Right atrium auricular region (tissue), 2 donors: ENCODE measurements at regions not wholly inside any gene's neighbourhood (a gene's known extent, or its start where the extent isn't known, plus 50 kb on each side); places are given as distances from the start of the nearest gene placed in this dataset.

ENCODE experiments used
- DNase-seq: peaks from one replicate; pipeline ENCODE4 v3.0.0-alpha.2; 2019; ENCODE audit warnings: low spot score
- H3K27ac ChIP-seq, 2 donors: fragments of 200-600 bp; sonication (generic); 1 replicate in 1 of 2; 2 replicates in 1 of 2; pipeline ENCODE4 v1.5.1; 2016 to 2019
- H3K27me3 ChIP-seq, 2 donors: fragments of 200-600 bp; sonication (generic); one replicate each; pipeline versions ENCODE4 v1.5.1 to v1.6.0; 2017 to 2019
- H3K36me3 ChIP-seq: fragments of 200-600 bp; sonication (generic); one replicate; pipeline ENCODE4 v1.5.1; 2016
- H3K4me1 ChIP-seq, 2 donors: fragments of 200-600 bp; sonication (generic); one replicate each; pipeline versions ENCODE4 v1.5.1 to v1.6.0; 2017 to 2019
- H3K4me3 ChIP-seq, 2 donors: fragments of 200-600 bp; sonication (generic); 1 replicate in 1 of 2; 2 replicates in 1 of 2; pipeline ENCODE4 v1.5.1; 2017 to 2019; ENCODE audit warnings: mild to moderate bottlenecking in 1 of 2, moderate library complexity in 1 of 2
- H3K9me3 ChIP-seq, 2 donors: fragments of 200-600 bp; sonication (generic); one replicate each; pipeline ENCODE4 v1.5.1; 2019
- TF ChIP-seq, protein P1 (sequence below), 2 donors: fragments of 200-600 bp; sonication (generic); IDR thresholded peaks; one replicate each; pipeline ENCODE4 v1.5.1; 2019; ENCODE audit warnings: antibody characterized with exemption in 2 of 2

DNA sequence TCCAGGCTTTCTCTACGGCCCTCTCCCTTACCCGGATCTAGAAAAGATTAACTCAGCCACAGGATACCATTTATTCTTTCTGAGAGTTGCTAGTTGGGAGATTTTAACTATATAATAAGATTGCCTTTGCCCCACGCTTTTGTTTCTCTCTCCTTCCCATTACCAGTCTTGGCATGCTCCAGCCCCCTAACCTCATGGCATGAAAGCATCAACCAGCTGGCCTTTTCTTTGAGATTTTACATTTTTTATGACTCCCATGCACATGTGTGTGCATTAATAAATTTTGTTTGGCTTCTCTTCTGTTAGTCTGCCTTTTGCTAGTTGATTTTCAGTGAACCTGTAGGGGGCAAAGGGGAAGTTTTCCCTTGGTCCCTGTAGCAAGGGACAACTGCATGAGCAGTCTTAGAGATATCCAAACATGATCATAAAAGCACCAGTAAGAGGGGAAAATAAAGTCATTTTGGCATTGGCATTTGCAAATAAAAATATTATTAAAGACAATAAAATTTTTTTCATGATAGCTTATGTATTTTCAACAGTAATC is 73.6 kb downstream of the OXSM start:
- Histone ChIP-seq H3K4me1 (no peaks in the 10 kb centered on the region), H3K4me3 (no peak overlapping the region), H3K27me3 (no peaks in the 10 kb centered on the region), H3K36me3 (no peaks in the 10 kb centered on the region), H3K9me3 (peaks cover 0 to 5% of the 10 kb centered on the region in 2 donors), H3K27ac (no peak overlapping the region)
- DNase-seq: no peak
- TF ChIP-seq, protein P1, sequence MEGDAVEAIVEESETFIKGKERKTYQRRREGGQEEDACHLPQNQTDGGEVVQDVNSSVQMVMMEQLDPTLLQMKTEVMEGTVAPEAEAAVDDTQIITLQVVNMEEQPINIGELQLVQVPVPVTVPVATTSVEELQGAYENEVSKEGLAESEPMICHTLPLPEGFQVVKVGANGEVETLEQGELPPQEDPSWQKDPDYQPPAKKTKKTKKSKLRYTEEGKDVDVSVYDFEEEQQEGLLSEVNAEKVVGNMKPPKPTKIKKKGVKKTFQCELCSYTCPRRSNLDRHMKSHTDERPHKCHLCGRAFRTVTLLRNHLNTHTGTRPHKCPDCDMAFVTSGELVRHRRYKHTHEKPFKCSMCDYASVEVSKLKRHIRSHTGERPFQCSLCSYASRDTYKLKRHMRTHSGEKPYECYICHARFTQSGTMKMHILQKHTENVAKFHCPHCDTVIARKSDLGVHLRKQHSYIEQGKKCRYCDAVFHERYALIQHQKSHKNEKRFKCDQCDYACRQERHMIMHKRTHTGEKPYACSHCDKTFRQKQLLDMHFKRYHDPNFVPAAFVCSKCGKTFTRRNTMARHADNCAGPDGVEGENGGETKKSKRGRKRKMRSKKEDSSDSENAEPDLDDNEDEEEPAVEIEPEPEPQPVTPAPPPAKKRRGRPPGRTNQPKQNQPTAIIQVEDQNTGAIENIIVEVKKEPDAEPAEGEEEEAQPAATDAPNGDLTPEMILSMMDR (IDR thresholded peaks at IDR 0.05): no peak

DNA sequence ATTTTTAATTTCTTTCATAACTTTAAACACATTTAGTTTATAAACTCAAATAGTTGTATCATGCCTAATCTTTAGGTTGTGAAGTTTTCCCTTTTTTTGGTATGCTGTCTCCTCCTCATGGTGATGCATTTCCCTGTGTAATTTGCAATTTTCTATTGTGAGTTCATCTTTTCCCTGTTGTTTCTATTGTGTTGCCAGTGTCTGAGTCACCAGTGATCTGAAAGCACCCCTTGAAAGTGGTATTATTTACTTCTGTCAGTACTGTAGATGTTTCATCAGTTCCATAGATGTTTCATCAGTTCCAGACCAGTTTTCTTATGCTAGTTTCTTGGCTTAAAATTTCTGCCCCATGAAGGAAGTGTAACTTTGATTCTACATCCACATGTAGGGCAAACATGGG is 80.6 kb downstream of the OXSM start:
- no peak for DNase-seq
- Histone ChIP-seq H3K9me3 (no peaks in the 10 kb centered on the region), H3K4me3 (no peak overlapping the region), H3K36me3 (no peaks in the 10 kb centered on the region), H3K27me3 (no peaks in the 10 kb centered on the region), H3K4me1 (no peaks in the 10 kb centered on the region), H3K27ac (no peak overlapping the region)
- TF ChIP-seq, protein P1 (IDR thresholded peaks at IDR 0.05): no peak

DNA sequence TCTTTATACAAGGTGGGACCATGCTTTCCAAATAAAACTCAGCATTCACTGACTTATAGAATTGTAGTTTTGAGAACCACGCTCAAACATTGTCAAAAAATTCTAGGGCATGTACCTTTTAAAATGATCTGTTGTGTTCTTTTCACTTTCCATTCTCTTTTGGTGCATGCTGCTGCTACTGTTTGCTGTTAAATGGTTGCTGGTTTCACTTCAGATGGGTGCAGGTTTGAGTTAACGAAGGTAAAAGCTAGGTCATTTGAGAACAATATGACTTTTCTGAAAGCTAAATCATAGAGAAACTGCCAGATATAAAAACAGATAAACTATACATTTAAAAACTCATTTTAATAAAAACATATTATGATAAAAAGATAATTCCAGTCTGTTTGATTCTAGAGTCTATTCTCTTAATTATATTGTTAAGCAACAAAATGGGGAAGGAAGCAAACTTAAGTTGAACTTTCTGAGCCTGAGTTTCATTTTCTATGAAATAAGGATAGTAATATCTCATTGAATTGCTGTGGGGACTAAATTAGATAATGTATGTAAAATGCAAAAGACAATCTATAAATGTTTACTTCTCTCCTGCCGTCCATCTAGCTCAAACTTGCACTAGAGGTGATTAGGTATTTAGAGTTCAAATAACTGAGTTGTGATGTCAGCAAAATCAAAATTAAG is 82.4 kb downstream of the OXSM start:
- TF ChIP-seq, protein P1 (IDR thresholded peaks at IDR 0.05): no peak
- DNase-seq: no peak
- Histone ChIP-seq H3K36me3 (no peaks in the 10 kb centered on the region), H3K4me1 (no peaks in the 10 kb centered on the region), H3K27ac (no peak overlapping the region), H3K9me3 (no peaks in the 10 kb centered on the region), H3K4me3 (no peak overlapping the region), H3K27me3 (no peaks in the 10 kb centered on the region)

DNA sequence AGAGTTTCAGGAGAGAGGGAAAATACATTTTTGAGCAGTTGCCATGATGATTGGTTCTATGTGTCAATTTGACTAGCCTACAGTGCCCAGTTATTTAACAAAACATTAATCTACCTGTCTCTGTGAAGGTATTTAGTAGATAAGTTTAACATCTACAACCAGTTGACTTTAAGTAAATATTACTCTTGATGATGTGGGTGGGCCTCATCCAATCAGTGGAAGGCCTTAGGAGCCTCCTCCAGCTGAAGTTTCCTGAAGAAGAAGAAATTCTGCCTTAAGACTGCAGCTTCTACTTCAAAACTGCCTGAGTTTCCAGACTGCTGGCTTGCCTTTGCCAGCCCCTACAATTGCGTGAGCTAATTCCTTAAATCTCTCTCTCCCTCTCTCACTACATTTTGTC is 93.6 kb downstream of the OXSM start:
- no peak overlapping the region for H3K27ac ChIP-seq
- H3K4me3 ChIP-seq: no peak overlapping the region
- H3K27me3 ChIP-seq: no peaks in the 10 kb centered on the region
- no peaks in the 10 kb centered on the region for H3K4me1 ChIP-seq
- no peak for DNase-seq
- no peaks in the 10 kb centered on the region for H3K36me3 ChIP-seq
- TF ChIP-seq, protein P1 (IDR thresholded peaks at IDR 0.05): no peak
- no peaks in the 10 kb centered on the region for H3K9me3 ChIP-seq

DNA sequence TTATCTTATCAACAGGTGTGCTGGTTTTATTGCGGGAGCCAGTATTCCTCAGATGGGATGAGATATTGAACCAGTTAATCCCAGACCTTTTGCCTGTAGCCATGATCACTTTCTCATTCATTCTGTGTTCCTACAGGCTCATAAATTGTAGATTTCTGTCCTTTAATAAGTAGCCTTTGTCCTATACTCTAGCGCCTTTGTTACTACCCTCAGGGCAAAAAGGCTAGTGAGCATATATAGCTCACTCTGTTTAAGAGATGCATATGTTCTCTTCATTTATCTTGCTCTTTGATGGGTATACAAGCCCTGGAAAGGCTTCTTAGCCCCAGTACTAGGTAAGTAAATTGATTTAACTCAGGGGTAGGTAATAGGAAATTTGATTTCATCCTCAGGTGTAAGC is 95.1 kb downstream of the OXSM start:
- H3K27ac ChIP-seq: no peak overlapping the region
- no peak overlapping the region for H3K4me3 ChIP-seq
- TF ChIP-seq, protein P1 (IDR thresholded peaks at IDR 0.05): no peak
- peaks cover 0 to 4% of the 10 kb centered on the region in 2 donors for H3K4me1 ChIP-seq
- no peaks in the 10 kb centered on the region for H3K27me3 ChIP-seq
- H3K9me3 ChIP-seq: no peaks in the 10 kb centered on the region
- no peak for DNase-seq
- no peaks in the 10 kb centered on the region for H3K36me3 ChIP-seq

DNA sequence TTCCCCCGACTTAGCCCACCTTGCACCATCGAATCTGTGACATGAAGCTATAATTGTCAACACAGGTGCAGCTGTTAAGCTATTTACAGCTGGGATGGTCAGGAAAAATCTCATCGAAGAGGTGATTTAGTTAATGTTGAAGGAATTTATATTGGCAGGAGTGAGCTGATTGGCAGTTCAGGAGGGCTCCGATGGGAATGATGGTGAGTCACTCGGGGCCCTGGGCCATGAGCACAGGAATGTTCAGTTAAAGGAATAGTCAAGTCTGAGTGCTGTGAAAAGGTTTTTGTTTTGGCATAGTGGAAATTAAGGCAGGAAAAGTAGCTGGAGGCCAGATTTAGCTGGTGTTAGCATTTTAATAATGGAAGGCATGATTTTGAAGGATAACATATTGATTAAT is 95.7 kb downstream of the OXSM start:
- Histone ChIP-seq H3K27ac (no peak overlapping the region), H3K36me3 (no peaks in the 10 kb centered on the region), H3K9me3 (no peaks in the 10 kb centered on the region), H3K4me3 (no peak overlapping the region), H3K4me1 (peaks cover 0 to 4% of the 10 kb centered on the region in 2 donors), H3K27me3 (no peaks in the 10 kb centered on the region)
- DNase-seq: no peak
- TF ChIP-seq, protein P1 (IDR thresholded peaks at IDR 0.05): no peak
